ENCODE measurements at regions not wholly inside any gene's neighbourhood (a gene's known extent, or its start where the extent isn't known, plus 50 kb on each side); places are given as distances from the start of the nearest gene placed in this dataset.
A peak's percentile ranks its signal among the peaks of the same experiment; 100 is the strongest.

- no peak for TF ChIP-seq CTCF (conservative IDR thresholded peaks at IDR 0.05)
- Mint-ChIP-seq H3K36me3 (no peaks in the 10 kb centered on the region), H3K9me3 (no peaks in the 10 kb centered on the region), H3K4me3 (no peak overlapping the region), H3K27me3 (no peaks in the 10 kb centered on the region), H3K27ac (no peak overlapping the region), H3K4me1 (ENCODE audit: unreplicated experiment) (no peaks in the 10 kb centered on the region)
- DNase-seq (ENCODE audit: extremely low spot score, unreplicated experiment), result no peak
These were observed 53.2 kb upstream of the PKP2 start for GRCh38 chr12:32949815-32950214.

- H3K27ac Mint-ChIP-seq, result no peak overlapping the region
- no peaks in the 10 kb centered on the region for H3K4me1 Mint-ChIP-seq (ENCODE audit: unreplicated experiment)
- peak; percentile 66 for TF ChIP-seq CTCF (conservative IDR thresholded peaks at IDR 0.05)
- DNase-seq (ENCODE audit: extremely low spot score, unreplicated experiment), result no peak
- no peak overlapping the region for H3K4me3 Mint-ChIP-seq
- no peaks in the 10 kb centered on the region for H3K36me3 Mint-ChIP-seq
- H3K27me3 Mint-ChIP-seq, result no peaks in the 10 kb centered on the region
- no peaks in the 10 kb centered on the region for H3K9me3 Mint-ChIP-seq
These were observed 50.9 kb upstream of the PKP2 start for GRCh38 chr12:32947206-32948067.

- Mint-ChIP-seq H3K36me3 (no peaks in the 10 kb centered on the region), H3K27ac (no peak overlapping the region), H3K4me1 (ENCODE audit: unreplicated experiment) (no peaks in the 10 kb centered on the region), H3K9me3 (no peaks in the 10 kb centered on the region), H3K4me3 (no peak overlapping the region), H3K27me3 (no peaks in the 10 kb centered on the region)
- no peak for TF ChIP-seq CTCF (conservative IDR thresholded peaks at IDR 0.05)
- DNase-seq (ENCODE audit: extremely low spot score, unreplicated experiment), result no peak
These were observed 50.0 kb upstream of the PKP2 start for GRCh38 chr12:32946504-32947131.

Data from type B pancreatic cell (in vitro differentiated cells).